ENCODE measurements at regions not wholly inside any gene's neighbourhood (a gene's known extent, or its start where the extent isn't known, plus 50 kb on each side); places are given as distances from the start of the nearest gene placed in this dataset.

- H2AFZ ChIP-seq (ENCODE audit: low read length), result no peak overlapping the region
- no peaks in the 10 kb centered on the region for H3K4me1 ChIP-seq (ENCODE audit: insufficient read depth, low read length, poor library complexity, severe bottlenecking)
- no peaks in the 10 kb centered on the region for H3K36me3 ChIP-seq (ENCODE audit: insufficient read depth, low read length)
- no peaks in the 10 kb centered on the region for H3K9me3 ChIP-seq (ENCODE audit: insufficient read depth, low read depth, low read length)
- H3K4me2 ChIP-seq (ENCODE audit: low read depth, low read length, poor library complexity, severe bottlenecking), result no peak overlapping the region
- H3F3A ChIP-seq (ENCODE audit: low read depth), result no peaks in the 10 kb centered on the region
- no peak overlapping the region for H3K9ac ChIP-seq (ENCODE audit: low read depth, low read length, poor library complexity, severe bottlenecking)
- no peaks in the 10 kb centered on the region for H3K79me2 ChIP-seq (ENCODE audit: insufficient read depth, low read length)
- H3K27me3 ChIP-seq (ENCODE audit: insufficient read depth, low read length, poor library complexity, severe bottlenecking), result no peaks in the 10 kb centered on the region
- TF ChIP-seq EZH2phosphoT487 (IDR thresholded peaks at IDR 0.05; ENCODE audit: borderline replicate concordance), result no peak
- no peak for TF ChIP-seq CTCF (conservative IDR thresholded peaks at IDR 0.05; ENCODE audit: low read length)
- H3K9me2 ChIP-seq (replicated peaks; ENCODE audit: low read depth, low read length), result no peaks in the 10 kb centered on the region
- H3K4me3 ChIP-seq (ENCODE audit: low read length, poor library complexity, severe bottlenecking), result no peak overlapping the region
- no peaks in the 10 kb centered on the region for H4K20me1 ChIP-seq (ENCODE audit: insufficient read depth, low read length, poor library complexity, severe bottlenecking)
Measured at GRCh38 chrX:4670606-4671005, 957.2 kb upstream of the PRKX start.

GRCh38 chrX:4668802-4669536, 955.5 kb upstream of the PRKX start:
- Histone ChIP-seq H4K20me1 (ENCODE audit: insufficient read depth, low read length, poor library complexity, severe bottlenecking) (no peaks in the 10 kb centered on the region), H3K79me2 (ENCODE audit: insufficient read depth, low read length) (no peaks in the 10 kb centered on the region), H3K9ac (ENCODE audit: low read depth, low read length, poor library complexity, severe bottlenecking) (no peak overlapping the region), H3K4me2 (ENCODE audit: low read depth, low read length, poor library complexity, severe bottlenecking) (no peak overlapping the region), H3K27me3 (ENCODE audit: insufficient read depth, low read length, poor library complexity, severe bottlenecking) (no peaks in the 10 kb centered on the region), H3K36me3 (ENCODE audit: insufficient read depth, low read length) (no peaks in the 10 kb centered on the region), H3K9me3 (ENCODE audit: insufficient read depth, low read depth, low read length) (no peaks in the 10 kb centered on the region), H3F3A (ENCODE audit: low read depth) (no peaks in the 10 kb centered on the region), H3K4me3 (ENCODE audit: low read length, poor library complexity, severe bottlenecking) (no peak overlapping the region), H3K9me2 (replicated peaks; ENCODE audit: low read depth, low read length) (no peaks in the 10 kb centered on the region), H3K4me1 (ENCODE audit: insufficient read depth, low read length, poor library complexity, severe bottlenecking) (no peaks in the 10 kb centered on the region), H2AFZ (ENCODE audit: low read length) (no peak overlapping the region)
- TF ChIP-seq CTCF (conservative IDR thresholded peaks at IDR 0.05; ENCODE audit: low read length) (no peak), EZH2phosphoT487 (IDR thresholded peaks at IDR 0.05; ENCODE audit: borderline replicate concordance) (no peak)

- Histone ChIP-seq H3K4me3 (ENCODE audit: low read length, poor library complexity, severe bottlenecking) (no peak overlapping the region), H3K9ac (ENCODE audit: low read depth, low read length, poor library complexity, severe bottlenecking) (no peak overlapping the region), H4K20me1 (ENCODE audit: insufficient read depth, low read length, poor library complexity, severe bottlenecking) (no peaks in the 10 kb centered on the region), H3K36me3 (ENCODE audit: insufficient read depth, low read length) (no peaks in the 10 kb centered on the region), H3K4me1 (ENCODE audit: insufficient read depth, low read length, poor library complexity, severe bottlenecking) (no peaks in the 10 kb centered on the region), H2AFZ (ENCODE audit: low read length) (no peak overlapping the region), H3F3A (ENCODE audit: low read depth) (no peaks in the 10 kb centered on the region), H3K9me3 (ENCODE audit: insufficient read depth, low read depth, low read length) (no peaks in the 10 kb centered on the region), H3K4me2 (ENCODE audit: low read depth, low read length, poor library complexity, severe bottlenecking) (no peak overlapping the region), H3K27me3 (ENCODE audit: insufficient read depth, low read length, poor library complexity, severe bottlenecking) (no peaks in the 10 kb centered on the region), H3K79me2 (ENCODE audit: insufficient read depth, low read length) (no peaks in the 10 kb centered on the region), H3K9me2 (replicated peaks; ENCODE audit: low read depth, low read length) (no peaks in the 10 kb centered on the region)
- no peak for TF ChIP-seq CTCF (conservative IDR thresholded peaks at IDR 0.05; ENCODE audit: low read length)
- no peak for TF ChIP-seq EZH2phosphoT487 (IDR thresholded peaks at IDR 0.05; ENCODE audit: borderline replicate concordance)
Measured at GRCh38 chrX:4663085-4663484, 949.6 kb upstream of the PRKX start.

Data from Loucy (cell line).